ENCODE measurements at regions not wholly inside any gene's neighbourhood (a gene's known extent, or its start where the extent isn't known, plus 50 kb on each side); places are given as distances from the start of the nearest gene placed in this dataset.

GRCh38 chr4:103424853-103425252 is 226.7 kb upstream of the CENPE start:
- peak overlapping the region; percentile 23; the same call in 1 of the 2 replicates for H3K27ac ChIP-seq
- TF ChIP-seq, protein P1, sequence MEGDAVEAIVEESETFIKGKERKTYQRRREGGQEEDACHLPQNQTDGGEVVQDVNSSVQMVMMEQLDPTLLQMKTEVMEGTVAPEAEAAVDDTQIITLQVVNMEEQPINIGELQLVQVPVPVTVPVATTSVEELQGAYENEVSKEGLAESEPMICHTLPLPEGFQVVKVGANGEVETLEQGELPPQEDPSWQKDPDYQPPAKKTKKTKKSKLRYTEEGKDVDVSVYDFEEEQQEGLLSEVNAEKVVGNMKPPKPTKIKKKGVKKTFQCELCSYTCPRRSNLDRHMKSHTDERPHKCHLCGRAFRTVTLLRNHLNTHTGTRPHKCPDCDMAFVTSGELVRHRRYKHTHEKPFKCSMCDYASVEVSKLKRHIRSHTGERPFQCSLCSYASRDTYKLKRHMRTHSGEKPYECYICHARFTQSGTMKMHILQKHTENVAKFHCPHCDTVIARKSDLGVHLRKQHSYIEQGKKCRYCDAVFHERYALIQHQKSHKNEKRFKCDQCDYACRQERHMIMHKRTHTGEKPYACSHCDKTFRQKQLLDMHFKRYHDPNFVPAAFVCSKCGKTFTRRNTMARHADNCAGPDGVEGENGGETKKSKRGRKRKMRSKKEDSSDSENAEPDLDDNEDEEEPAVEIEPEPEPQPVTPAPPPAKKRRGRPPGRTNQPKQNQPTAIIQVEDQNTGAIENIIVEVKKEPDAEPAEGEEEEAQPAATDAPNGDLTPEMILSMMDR (conservative IDR thresholded peaks at IDR 0.05) = no peak
- no peak for TF ChIP-seq EZH2 (IDR thresholded peaks at IDR 0.05; ENCODE audit: low read depth)
- H3K9me2 ChIP-seq (ENCODE audit: insufficient read depth) = no peaks in the 10 kb centered on the region
- no peaks in the 10 kb centered on the region for H3K9me3 ChIP-seq (ENCODE audit: insufficient read depth, low read depth)
- peak overlapping the region; percentile 7; the same call in 1 of the 2 replicates for H3K4me2 ChIP-seq
- DNase-seq = peak in 1 of 2 experiments; percentile 88
- CTCF ChIA-PET = no interaction called here
- H3K36me3 ChIP-seq (ENCODE audit: low read depth) = no peaks in the 10 kb centered on the region
- no TSS peak for BruUV-seq (replicated peaks)
- peaks cover 12% of the 10 kb centered on the region for H3K4me1 ChIP-seq (replicated peaks; ENCODE audit: insufficient read depth)
- H3K4me3 ChIP-seq = no peak overlapping the region
- no peaks in the 10 kb centered on the region for H3K27me3 ChIP-seq (ENCODE audit: insufficient read depth, low read depth)
- peaks cover 5% of the 10 kb centered on the region; the same call in 1 of the 2 replicates for H3F3A ChIP-seq (ENCODE audit: insufficient read depth, low read depth)
- H2AFZ ChIP-seq = no peak overlapping the region
- H4K20me1 ChIP-seq (ENCODE audit: insufficient read depth) = no peaks in the 10 kb centered on the region
- no peaks in the 10 kb centered on the region for H3K79me2 ChIP-seq (ENCODE audit: low read depth)
- intact Hi-C loops (cut with micrococcal nuclease; ENCODE audit: unreplicated experiment) = no loop called here
- POLR2A ChIA-PET (ENCODE audit: unreplicated experiment) = interaction anchor here (0.6 to 0.7 kb wide), 2 partner anchors 597 to 1798 kb away, joined by 3 to 4 read pairs; no protein-coding TSS in a partner anchor

GRCh38 chr4:103423261-103423660 is 225.1 kb upstream of the CENPE start:
- Histone ChIP-seq H3K9me2 (ENCODE audit: insufficient read depth) (no peaks in the 10 kb centered on the region), H3K27me3 (ENCODE audit: insufficient read depth, low read depth) (no peaks in the 10 kb centered on the region), H2AFZ (no peak overlapping the region), H3F3A (ENCODE audit: insufficient read depth, low read depth) (peaks cover 5% of the 10 kb centered on the region; the same call in 1 of the 2 replicates), H3K4me2 (no peak overlapping the region), H3K9me3 (ENCODE audit: insufficient read depth, low read depth) (no peaks in the 10 kb centered on the region), H3K4me3 (no peak overlapping the region), H4K20me1 (ENCODE audit: insufficient read depth) (no peaks in the 10 kb centered on the region), H3K27ac (no peak overlapping the region), H3K79me2 (ENCODE audit: low read depth) (no peaks in the 10 kb centered on the region), H3K4me1 (replicated peaks; ENCODE audit: insufficient read depth) (peaks cover 12% of the 10 kb centered on the region), H3K36me3 (ENCODE audit: low read depth) (no peaks in the 10 kb centered on the region)
- CTCF ChIA-PET = no interaction called here
- no peak for TF ChIP-seq EZH2 (IDR thresholded peaks at IDR 0.05; ENCODE audit: low read depth)
- TF ChIP-seq, protein P1 (conservative IDR thresholded peaks at IDR 0.05) = no peak
- POLR2A ChIA-PET (ENCODE audit: unreplicated experiment) = no interaction called here
- intact Hi-C loops (cut with micrococcal nuclease; ENCODE audit: unreplicated experiment) = no loop called here
- DNase-seq = no peak
- no TSS peak for BruUV-seq (replicated peaks)

- no peak overlapping the region for H3K4me2 ChIP-seq
- no peaks in the 10 kb centered on the region for H3K79me2 ChIP-seq (ENCODE audit: low read depth)
- no peaks in the 10 kb centered on the region for H3K9me3 ChIP-seq (ENCODE audit: insufficient read depth, low read depth)
- no peak for DNase-seq
- no peak overlapping the region for H2AFZ ChIP-seq
- no peaks in the 10 kb centered on the region for H3K27me3 ChIP-seq (ENCODE audit: insufficient read depth, low read depth)
- H4K20me1 ChIP-seq (ENCODE audit: insufficient read depth) = no peaks in the 10 kb centered on the region
- BruUV-seq (replicated peaks) = no TSS peak
- H3K9me2 ChIP-seq (ENCODE audit: insufficient read depth) = no peaks in the 10 kb centered on the region
- no peak overlapping the region for H3K4me3 ChIP-seq
- TF ChIP-seq, protein P1 (conservative IDR thresholded peaks at IDR 0.05) = no peak
- TF ChIP-seq EZH2 (IDR thresholded peaks at IDR 0.05; ENCODE audit: low read depth) = no peak
- ChIA-PET CTCF (no interaction called here), POLR2A (ENCODE audit: unreplicated experiment) (no interaction called here)
- peaks cover 12% of the 10 kb centered on the region for H3K4me1 ChIP-seq (replicated peaks; ENCODE audit: insufficient read depth)
- H3F3A ChIP-seq (ENCODE audit: insufficient read depth, low read depth) = peaks cover 5% of the 10 kb centered on the region; the same call in 1 of the 2 replicates
- intact Hi-C loops (cut with micrococcal nuclease; ENCODE audit: unreplicated experiment) = no loop called here
- no peaks in the 10 kb centered on the region for H3K36me3 ChIP-seq (ENCODE audit: low read depth)
- no peak overlapping the region for H3K27ac ChIP-seq
Observed at GRCh38 chr4:103422467-103423219, 224.5 kb upstream of the CENPE start.

Measured in PC-9 (cell line).